ENCODE measurements at regions not wholly inside any gene's neighbourhood (a gene's known extent, or its start where the extent isn't known, plus 50 kb on each side); places are given as distances from the start of the nearest gene placed in this dataset.

- Histone ChIP-seq H3K79me2 (ENCODE audit: insufficient read depth) (no peaks in the 10 kb centered on the region), H3K9me2 (no peaks in the 10 kb centered on the region), H3F3A (replicated peaks; ENCODE audit: insufficient read depth) (no peaks in the 10 kb centered on the region), H3K27ac (ENCODE audit: low read depth in 2 of 2, low read length in 1 of 2) (no peak overlapping the region), H2AFZ (ENCODE audit: low read depth) (no peak overlapping the region), H3K4me2 (no peak overlapping the region), H3K9ac (no peak overlapping the region), H3K4me1 (ENCODE audit: control insufficient read depth in 1 of 2, insufficient read depth in 2 of 2, low read depth in 1 of 2, low read length in 1 of 2) (peaks cover 0 to 1% of the 10 kb centered on the region in 2 experiments; a peak in 1 of 4 replicates), H3K27me3 (ENCODE audit: insufficient read depth) (peaks cover 22% of the 10 kb centered on the region; the same call in 1 of the 2 replicates), H4K20me1 (ENCODE audit: insufficient read depth) (no peaks in the 10 kb centered on the region), H3K4me3 (ENCODE audit: low read depth in 2 of 2, low read length in 1 of 2) (no peak overlapping the region), H3K9me3 (no peaks in the 10 kb centered on the region), H3K36me3 (replicated peaks in 1 of 2; ENCODE audit: control insufficient read depth in 1 of 2, insufficient read depth in 2 of 2, low read length in 1 of 2) (no peaks in the 10 kb centered on the region)
- 41% methylated on average over 2 of the region's 3 CpGs for WGBS (ENCODE audit: low lambda C conversion rate)
- POLR2A ChIA-PET, result no interaction called here
- CTCF ChIA-PET, result interaction anchor here (1.0 kb wide), 1 partner anchor 514 kb away, joined by 3 read pairs; the partner anchor contains the start of gene TLE3
- no peak for TF ChIP-seq TAF1 (IDR thresholded peaks at IDR 0.05; ENCODE audit: borderline replicate concordance, low read depth, low read length)
- no peak for DNase-seq
Measured at GRCh38 chr15:69583626-69584025, 131.0 kb downstream of the RPLP1 start.

- H3K27me3 ChIP-seq (ENCODE audit: insufficient read depth), result peaks cover 22% of the 10 kb centered on the region; the same call in 1 of the 2 replicates
- H3K4me2 ChIP-seq, result no peak overlapping the region
- no peaks in the 10 kb centered on the region for H3F3A ChIP-seq (replicated peaks; ENCODE audit: insufficient read depth)
- TF ChIP-seq MEF2A (IDR thresholded peaks at IDR 0.05; ENCODE audit: borderline replicate concordance, low read depth), result no peak
- no peak for TF ChIP-seq IRF3 (IDR thresholded peaks at IDR 0.05; ENCODE audit: low read depth, low read length)
- no peak for TF ChIP-seq RFX5 (IDR thresholded peaks at IDR 0.05; ENCODE audit: low read length)
- no peak for TF ChIP-seq JUND (IDR thresholded peaks at IDR 0.05)
- no peak for TF ChIP-seq YY1 (IDR thresholded peaks at IDR 0.05; ENCODE audit: low read depth)
- no peak for TF ChIP-seq EP300 (IDR thresholded peaks at IDR 0.05; ENCODE audit: borderline replicate concordance in 1 of 2, low read depth in 1 of 2, low read length in 1 of 2)
- no peak for TF ChIP-seq SIN3A (IDR thresholded peaks at IDR 0.05; ENCODE audit: borderline replicate concordance, low read depth, low read length)
- no peak for TF ChIP-seq TCF12 (IDR thresholded peaks at IDR 0.05)
- no peak for TF ChIP-seq USF1 (IDR thresholded peaks at IDR 0.05; ENCODE audit: borderline replicate concordance, low read depth)
- TF ChIP-seq MAX (IDR thresholded peaks at IDR 0.05; ENCODE audit: low read depth), result no peak
- no peak for TF ChIP-seq FOXM1 (IDR thresholded peaks at IDR 0.05; ENCODE audit: low read depth)
- no peak for TF ChIP-seq CHD2 (IDR thresholded peaks at IDR 0.05; ENCODE audit: low read length, partially characterized antibody)
- no peak for TF ChIP-seq RCOR1 (IDR thresholded peaks at IDR 0.05; ENCODE audit: low read length)
- TF ChIP-seq GABPA (IDR thresholded peaks at IDR 0.05; ENCODE audit: low read depth), result no peak
- no peak for TF ChIP-seq NFIC (IDR thresholded peaks at IDR 0.05; ENCODE audit: borderline replicate concordance)
- no peak for TF ChIP-seq SMC3 (IDR thresholded peaks at IDR 0.05; ENCODE audit: low read depth, low read length)
- no peak overlapping the region for H3K9ac ChIP-seq
- POLR2A ChIA-PET, result interaction anchor here (1.0 kb wide), 1 partner anchor 14 kb away, joined by 3 read pairs; no protein-coding TSS in a partner anchor
- H3K9me3 ChIP-seq, result no peaks in the 10 kb centered on the region
- CTCF ChIA-PET, result interaction anchor here (0.7 to 2.2 kb wide), 6 partner anchors 9 to 107 kb away, joined by 3 to 7 read pairs (median 3); no protein-coding TSS in a partner anchor
- no peaks in the 10 kb centered on the region for H3K79me2 ChIP-seq (ENCODE audit: insufficient read depth)
- no peak overlapping the region for H2AFZ ChIP-seq (ENCODE audit: low read depth)
- H3K9me2 ChIP-seq, result no peaks in the 10 kb centered on the region
- WGBS (ENCODE audit: low lambda C conversion rate), result 82% methylated on average over 3 of the region's 3 CpGs
- no peaks in the 10 kb centered on the region for H3K36me3 ChIP-seq (replicated peaks in 1 of 2; ENCODE audit: control insufficient read depth in 1 of 2, insufficient read depth in 2 of 2, low read length in 1 of 2)
- no peak overlapping the region for H3K27ac ChIP-seq (ENCODE audit: low read depth in 2 of 2, low read length in 1 of 2)
- no peak overlapping the region for H3K4me3 ChIP-seq (ENCODE audit: low read depth in 2 of 2, low read length in 1 of 2)
- no peaks in the 10 kb centered on the region for H4K20me1 ChIP-seq (ENCODE audit: insufficient read depth)
- no peak for DNase-seq
- no peaks in the 10 kb centered on the region for H3K4me1 ChIP-seq (ENCODE audit: control insufficient read depth in 1 of 2, insufficient read depth in 2 of 2, low read depth in 1 of 2, low read length in 1 of 2)
Measured at GRCh38 chr15:69585937-69586336, 133.3 kb downstream of the RPLP1 start.

Data from SK-N-SH (cell line).